ENCODE measurements at regions not wholly inside any gene's neighbourhood (a gene's known extent, or its start where the extent isn't known, plus 50 kb on each side); places are given as distances from the start of the nearest gene placed in this dataset.

DNA sequence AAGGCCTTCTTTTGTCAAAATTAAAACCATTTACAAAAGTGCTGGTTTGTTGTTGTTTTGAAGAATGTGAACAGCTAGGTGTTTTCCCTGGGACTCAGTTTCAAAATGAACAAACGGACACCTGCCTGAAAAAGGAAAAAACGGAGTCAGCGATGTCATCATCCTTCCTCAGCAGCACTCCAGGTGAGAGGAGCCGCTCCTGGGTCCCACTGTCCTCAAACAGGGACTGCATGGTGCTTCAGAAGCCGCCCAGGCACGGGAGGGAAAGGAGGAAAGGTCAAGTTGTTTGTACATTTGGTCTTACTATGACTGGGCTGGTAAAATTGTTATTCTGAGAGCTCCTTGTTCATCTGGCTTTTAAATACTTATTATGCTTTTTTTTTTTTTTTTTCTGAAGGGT lies 69.0 kb upstream of the ZSWIM6 start:
- DNase-seq (ENCODE audit: low read depth): no peak

DNA sequence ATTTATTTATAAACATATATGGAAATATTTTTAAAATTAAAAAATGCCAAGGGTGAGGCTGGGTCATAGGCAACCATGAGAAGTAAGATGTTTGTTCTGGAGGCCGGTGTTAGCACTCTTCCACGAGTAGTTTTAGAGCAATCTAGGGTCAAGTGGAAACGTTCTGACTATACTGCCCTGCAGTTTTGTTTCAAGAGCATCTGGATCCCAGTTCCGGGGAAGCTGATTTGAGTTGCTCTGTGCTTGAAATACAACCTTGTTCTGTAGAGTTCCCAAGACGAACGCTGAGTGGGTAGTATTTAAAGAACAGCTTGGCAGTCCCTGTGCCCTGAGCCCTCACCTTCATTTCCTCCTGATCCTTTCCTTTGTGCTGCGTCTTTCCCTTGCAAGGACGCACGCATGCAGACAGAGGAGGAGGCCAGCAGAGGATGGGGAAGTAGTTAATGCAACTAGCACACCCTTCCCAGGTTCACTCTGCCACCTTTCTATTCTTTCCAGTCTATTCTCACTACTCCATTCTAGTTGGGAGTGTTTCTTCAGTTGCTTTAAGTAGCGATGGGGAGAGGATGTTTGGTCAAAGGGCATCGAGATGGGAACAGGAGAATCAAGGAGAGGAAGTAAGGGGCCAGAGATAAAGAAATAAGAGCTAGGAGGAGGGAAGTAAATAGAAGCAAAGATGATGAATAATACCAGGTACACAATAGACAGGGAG lies 68.3 kb upstream of the ZSWIM6 start:
- DNase-seq (ENCODE audit: low read depth): no peak

DNA sequence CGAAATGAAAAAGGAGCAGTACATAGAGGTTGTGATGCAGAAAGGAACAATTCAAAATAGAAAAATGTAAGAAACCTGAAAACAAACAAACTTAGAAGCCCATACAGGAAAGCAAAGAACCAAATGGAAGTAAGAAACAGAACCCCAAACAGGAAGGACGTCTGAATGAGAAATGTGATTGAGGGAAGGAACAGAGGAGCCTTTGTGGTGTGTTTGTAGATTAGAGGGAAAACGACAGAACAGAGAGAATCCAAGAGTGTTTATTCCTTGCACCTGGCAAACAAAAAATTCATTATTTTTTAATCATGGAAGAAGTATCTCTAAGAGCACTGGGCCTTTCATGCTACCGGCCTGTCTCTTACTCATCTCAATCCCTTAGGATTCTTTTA lies 67.8 kb upstream of the ZSWIM6 start:
- DNase-seq (ENCODE audit: low read depth): no peak

DNA sequence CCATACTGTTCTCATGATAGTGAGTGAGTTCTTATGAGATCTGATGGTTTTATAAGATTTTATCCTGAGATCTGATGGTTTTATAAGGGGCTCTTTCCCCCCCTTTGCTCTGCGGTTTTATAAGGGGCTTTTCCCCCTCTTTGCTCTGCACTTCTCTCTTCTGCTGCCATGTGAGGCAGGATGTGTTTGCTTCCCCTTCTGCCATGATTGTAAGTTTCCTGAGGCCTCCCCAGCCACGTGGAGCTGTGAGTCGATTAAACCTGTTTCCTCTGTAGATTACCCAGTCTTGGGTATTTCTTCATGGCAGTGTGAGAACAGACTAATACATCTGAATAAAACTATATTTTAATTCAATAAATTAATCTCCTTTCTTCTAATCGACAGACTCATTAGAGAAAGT lies 64.9 kb upstream of the ZSWIM6 start:
- DNase-seq (ENCODE audit: low read depth): no peak

DNA sequence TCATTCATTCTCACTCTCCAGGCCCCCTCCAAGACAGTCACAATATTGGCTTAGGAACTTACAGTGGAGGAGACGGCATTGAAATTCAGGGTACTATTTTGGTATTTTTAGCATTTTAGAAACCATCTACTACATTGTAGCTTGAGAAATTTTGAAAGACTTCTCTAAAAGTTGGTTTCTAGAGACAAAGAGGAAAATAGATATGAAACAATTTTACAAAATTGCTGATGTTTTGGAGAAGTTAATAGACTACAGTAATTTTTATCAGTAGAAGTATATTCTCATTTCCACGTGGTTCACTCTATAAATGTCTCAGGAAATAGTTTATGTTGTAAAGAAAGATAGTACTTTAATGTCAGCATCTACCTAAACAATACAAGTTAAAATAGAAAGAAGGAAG lies 63.2 kb upstream of the ZSWIM6 start:
- no peak for DNase-seq (ENCODE audit: low read depth)

DNA sequence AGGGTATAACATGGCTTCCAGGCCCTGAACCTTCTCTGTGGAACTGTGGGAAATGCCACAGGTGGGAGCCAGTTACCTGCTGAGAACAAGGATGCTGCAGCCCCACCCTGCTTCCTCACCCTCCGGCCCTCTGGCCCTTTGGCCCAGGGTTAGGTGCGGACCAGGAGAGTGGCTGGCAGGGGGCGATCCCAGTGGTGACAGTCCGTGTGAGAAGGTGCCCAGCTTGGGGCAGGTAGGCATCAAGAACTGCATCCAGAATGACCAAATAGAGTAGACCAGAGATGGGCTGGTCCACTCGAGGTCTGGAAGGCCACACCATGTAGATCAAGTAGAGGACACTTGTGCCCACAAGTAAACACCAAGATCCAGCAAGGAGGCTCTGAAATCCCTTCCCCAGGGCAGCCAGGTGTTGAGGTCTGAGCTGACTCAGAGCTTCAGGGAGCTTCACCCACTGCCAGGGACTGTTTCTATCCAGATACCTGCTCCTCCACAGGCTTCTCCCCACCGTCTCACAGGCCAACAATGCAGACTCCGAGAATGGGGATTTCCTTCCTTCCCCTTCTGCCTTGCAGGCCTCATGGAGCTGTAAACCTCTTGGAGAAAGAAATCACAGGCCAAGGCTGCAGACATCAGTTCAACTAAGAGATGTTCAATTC lies 61.4 kb upstream of the ZSWIM6 start:
- DNase-seq (ENCODE audit: low read depth): no peak

DNA sequence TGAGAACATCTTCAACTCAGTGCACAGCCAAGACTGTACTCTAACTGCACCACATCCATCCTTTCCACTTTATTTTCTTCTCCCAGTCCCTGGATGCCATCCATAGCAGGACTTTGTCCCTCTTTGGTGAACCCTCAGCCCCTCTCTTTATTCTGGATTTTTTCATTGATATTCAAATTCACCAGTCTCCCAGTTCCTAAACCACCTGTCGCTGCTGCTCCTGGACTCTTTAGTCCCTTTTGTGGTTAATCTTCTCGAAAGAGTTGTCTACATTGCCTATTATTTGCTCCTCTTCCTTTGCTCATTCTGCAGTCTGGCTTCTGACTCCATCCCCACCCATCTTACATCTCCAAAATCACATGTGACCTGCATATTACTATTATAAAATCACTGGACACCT lies 59.4 kb upstream of the ZSWIM6 start:
- DNase-seq (ENCODE audit: low read depth): no peak

DNA sequence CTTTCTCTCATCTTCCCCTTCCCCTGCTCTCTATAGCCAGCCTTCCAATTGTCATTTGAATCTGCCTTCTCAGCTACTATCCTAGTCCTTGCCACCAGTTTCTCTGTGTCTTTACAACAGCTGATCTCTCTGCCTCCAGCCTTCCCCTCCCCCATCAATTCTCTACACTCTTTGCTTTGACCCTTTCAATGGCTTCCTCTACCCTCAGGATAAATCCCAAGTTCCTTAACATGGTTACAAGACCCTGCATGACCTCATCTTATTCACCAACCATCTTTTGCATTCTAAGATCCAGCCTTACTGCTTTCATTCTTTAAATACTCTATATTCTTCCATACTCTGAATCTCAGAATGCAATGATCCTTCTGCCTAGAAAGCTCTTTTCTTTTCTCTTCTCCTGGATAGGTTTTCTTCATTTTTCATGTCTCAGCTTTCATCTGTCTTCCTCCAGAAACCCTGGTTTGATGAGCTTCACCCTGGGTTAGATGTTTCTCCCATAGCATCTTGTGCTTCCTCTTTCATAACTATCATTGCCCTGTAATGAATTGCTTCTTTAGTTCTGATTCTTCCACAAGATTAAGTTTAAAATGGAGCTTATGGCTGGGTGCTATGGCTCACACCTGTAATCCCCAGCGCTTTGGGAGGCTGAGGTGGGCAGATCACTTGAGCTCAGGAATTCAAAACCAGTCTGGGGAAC lies 58.6 kb upstream of the ZSWIM6 start:
- no peak for DNase-seq (ENCODE audit: low read depth)

DNA sequence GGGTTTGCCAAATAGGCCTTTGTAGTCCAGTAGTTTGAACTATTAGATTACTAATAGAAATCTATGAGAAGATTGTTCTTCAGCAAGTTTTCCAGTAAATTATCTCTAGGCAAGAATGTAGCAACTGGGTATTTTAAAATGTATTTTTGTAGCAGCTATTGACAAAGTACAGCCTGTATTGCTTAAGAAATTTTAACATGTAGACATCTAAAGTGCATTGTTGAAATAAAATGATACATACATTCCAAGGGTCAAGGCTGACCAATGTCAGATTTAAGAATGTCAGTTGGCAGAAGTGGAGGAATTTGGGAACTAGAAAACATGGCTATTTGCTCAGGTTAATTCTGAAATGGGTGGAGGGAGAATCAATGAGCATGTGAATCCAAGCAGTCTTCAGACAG lies 57.5 kb upstream of the ZSWIM6 start:
- DNase-seq (ENCODE audit: low read depth): no peak

DNA sequence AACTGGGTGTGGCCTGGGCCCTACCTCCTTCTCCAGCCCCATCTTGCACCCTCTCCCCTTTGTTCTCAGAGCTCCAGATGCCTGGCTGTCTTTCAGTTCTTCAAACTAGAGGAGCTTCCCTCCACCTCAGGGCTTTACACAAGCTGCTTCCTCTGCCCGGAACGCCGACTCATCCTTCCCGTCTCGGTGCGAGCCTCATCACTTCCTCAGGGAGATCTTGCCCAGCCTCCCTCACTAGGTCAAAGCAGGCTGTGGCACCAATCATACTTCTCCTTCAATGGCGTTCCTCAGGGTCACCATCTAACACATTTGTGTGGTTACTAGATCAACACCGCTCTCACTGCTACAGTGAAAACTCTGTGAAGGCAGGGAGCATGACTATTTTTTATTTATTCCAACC lies 56.2 kb upstream of the ZSWIM6 start:
- peak; percentile 88 for DNase-seq (ENCODE audit: low read depth)

DNA sequence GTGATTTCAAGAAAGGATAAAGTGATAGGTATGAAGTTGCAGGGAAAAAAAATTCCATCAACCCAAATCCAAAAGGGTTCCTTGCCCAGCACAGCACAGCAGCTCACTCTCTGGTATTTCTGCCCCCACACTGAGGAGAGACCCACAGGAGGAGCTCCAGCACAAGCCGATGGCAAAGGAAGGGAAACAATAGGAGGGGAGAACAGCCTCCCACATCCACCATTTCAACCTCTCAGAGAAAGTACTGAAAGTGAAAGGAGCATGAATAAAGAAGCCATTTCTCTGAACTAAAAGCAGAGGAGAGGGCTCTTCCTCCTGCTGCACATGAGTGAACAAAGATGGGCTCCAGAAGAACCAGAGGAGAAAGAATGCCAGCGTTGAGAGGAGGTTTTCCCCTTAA lies 54.9 kb upstream of the ZSWIM6 start:
- peak; percentile 68 for DNase-seq (ENCODE audit: low read depth)

DNA sequence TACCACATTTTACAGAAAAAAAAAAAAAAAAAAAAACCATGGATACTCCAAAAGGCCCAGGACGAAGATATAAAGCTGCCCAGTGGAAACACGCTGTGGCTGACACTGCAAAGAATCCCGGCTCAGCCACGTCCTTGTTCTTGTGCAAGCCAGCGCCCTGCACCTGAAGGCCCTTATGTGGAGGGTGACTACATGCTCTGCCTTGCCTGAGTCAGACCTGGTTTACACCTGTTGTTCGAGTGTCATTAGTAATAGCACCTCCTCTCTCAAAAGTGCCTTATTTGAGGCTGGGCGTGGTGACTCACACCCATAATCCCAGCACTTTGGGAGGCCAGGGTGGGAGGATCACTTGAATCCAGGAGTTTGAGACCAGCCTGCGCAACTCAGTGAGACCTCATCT lies 54.3 kb upstream of the ZSWIM6 start:
- DNase-seq (ENCODE audit: low read depth): peak; percentile 16

DNA sequence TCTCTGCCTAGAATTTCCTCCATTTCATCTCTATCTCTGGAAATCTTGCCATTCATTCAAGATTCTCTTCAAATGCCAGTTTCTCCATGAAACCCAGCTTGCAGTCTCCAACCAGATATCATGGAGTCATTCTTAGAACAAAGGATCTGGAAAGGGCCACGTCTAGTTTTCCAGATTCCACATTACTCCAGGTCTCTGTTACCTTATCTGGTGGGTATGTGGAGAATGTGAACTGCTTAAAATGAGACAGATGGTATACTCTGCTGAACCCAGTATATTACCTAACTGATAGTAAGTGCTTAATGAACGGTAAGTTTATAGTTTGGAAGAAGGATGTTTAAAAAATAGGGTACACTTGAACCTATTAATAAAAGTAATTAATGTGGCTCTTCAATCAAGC lies 52.3 kb upstream of the ZSWIM6 start:
- DNase-seq (ENCODE audit: low read depth): no peak

DNA sequence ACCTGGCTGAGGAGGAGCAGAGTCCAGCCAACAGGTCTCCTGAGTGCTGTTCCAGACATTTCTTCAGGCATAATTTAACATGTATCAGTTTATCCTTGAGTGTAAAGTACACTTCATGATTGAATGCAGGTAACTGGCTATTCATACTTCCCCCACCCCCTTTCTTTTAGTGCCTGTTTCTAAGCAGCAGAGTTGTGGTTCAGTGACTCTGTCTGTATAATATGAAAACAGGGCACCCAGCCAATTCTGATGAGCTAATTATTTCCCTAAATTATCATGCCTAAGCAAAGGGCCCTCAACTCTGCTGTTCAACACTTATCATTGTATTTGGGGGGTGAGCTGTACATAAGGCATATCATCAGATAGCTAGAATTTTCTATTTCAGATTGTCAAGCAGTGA lies 51.9 kb upstream of the ZSWIM6 start:
- peak; percentile 82 for DNase-seq (ENCODE audit: low read depth)

DNA sequence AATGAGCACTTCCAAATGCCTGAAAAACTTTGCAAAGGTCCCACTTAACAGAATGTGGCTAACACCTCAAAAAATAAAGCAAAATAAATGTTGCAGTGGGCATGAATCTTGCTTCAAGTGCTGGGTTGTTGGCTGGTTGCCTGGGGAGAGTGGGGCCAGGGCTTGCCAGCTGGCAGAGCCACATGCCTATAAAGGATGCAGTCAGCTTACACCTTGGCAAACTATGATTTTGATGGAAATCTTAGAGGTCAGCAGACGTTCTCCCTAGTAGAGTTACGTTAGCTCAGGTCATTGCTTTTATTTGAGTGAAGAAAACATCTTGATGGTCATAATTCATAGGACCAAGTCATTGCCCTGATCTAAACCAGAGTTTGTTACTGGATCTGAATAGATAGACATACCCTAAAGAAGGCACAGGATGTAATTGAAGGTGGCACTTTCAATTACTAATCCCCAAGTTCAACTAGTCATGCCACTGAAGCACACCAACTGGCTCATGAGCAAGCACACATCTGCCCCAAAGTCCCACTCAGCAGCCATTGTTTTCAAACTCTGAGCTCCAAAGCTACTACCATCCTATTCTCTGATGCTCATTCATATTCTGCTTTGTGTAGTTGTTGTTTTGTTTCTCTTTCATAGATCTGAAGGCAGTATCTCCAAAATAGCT lies 51.2 kb upstream of the ZSWIM6 start:
- peak; percentile 47 for DNase-seq (ENCODE audit: low read depth)

DNA sequence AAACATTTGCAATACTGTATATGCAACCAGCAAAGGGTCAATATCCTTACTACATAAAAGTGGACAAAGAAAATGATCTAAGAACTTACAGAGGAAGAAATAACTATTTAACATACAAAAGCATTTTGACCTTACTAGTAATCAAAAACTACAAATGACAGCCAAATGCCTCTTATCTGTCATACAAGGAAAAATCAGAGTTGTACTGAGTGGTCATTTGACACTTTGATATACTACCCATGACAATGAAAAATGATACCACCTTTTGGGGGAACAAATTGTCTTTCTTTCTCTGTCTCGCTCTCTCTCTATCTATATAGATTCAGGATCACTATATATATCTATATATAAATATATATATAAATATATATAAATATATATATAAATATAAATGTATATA lies 50.4 kb upstream of the ZSWIM6 start:
- DNase-seq (ENCODE audit: low read depth): no peak

Data from HT1080 (cell line).